ENCODE measurements at regions not wholly inside any gene's neighbourhood (a gene's known extent, or its start where the extent isn't known, plus 50 kb on each side); places are given as distances from the start of the nearest gene placed in this dataset.

- Histone ChIP-seq H3K27ac (ENCODE audit: low read length) (no peak overlapping the region), H3K9me3 (ENCODE audit: control insufficient read depth, insufficient read depth, low read depth, low read length) (no peaks in the 10 kb centered on the region), H3K36me3 (ENCODE audit: control insufficient read depth, insufficient read depth, low read length) (no peaks in the 10 kb centered on the region), H3K4me3 (ENCODE audit: low read depth in 2 of 2, low read length in 2 of 2) (no peak overlapping the region), H3K27me3 (ENCODE audit: control insufficient read depth, insufficient read depth, low read length) (peaks cover 2% of the 10 kb centered on the region; the same call in 1 of the 2 replicates), H3K4me1 (ENCODE audit: control insufficient read depth, insufficient read depth, low read length) (no peaks in the 10 kb centered on the region)
- CTCF ChIA-PET = no interaction called here
- ATAC-seq (no peak), DNase-seq (ENCODE audit: low read depth, low spot score) (no peak)
- POLR2A ChIA-PET = no interaction called here
- no peak for TF ChIP-seq REST (IDR thresholded peaks at IDR 0.05; ENCODE audit: insufficient read depth in 1 of 2, low read depth in 2 of 2, low read length in 1 of 2)
- TF ChIP-seq POLR2AphosphoS5 (IDR thresholded peaks at IDR 0.05; ENCODE audit: low read depth, low read length) = no peak
- TF ChIP-seq TCF7L2 (IDR thresholded peaks at IDR 0.05; ENCODE audit: low read depth, low read length) = no peak
- TF ChIP-seq CTCF (IDR thresholded peaks at IDR 0.05) = no peak
- TF ChIP-seq SIN3A (IDR thresholded peaks at IDR 0.05; ENCODE audit: borderline replicate concordance, insufficient read depth, low read depth, low read length) = no peak
- BruUV-seq (replicated peaks) = no TSS peak
- in situ Hi-C loops (cut with HindIII; ENCODE audit: low pct_unique_long_range_greater_than_20kb, low sequenced_read_pairs) = no loop called here
- intact Hi-C loops (cut with micrococcal nuclease; ENCODE audit: unreplicated experiment) = no loop called here
Observed at GRCh38 chr3:38980938-38981337, 70.8 kb downstream of the SCN11A start.

- DNase-seq (ENCODE audit: low read depth, low spot score) = no peak
- no peak for ATAC-seq
- H3K4me1 ChIP-seq (ENCODE audit: control insufficient read depth, insufficient read depth, low read length) = no peaks in the 10 kb centered on the region
- ChIA-PET POLR2A (no interaction called here), CTCF (no interaction called here)
- no peak for TF ChIP-seq POLR2AphosphoS5 (IDR thresholded peaks at IDR 0.05; ENCODE audit: low read depth, low read length)
- TF ChIP-seq REST (IDR thresholded peaks at IDR 0.05; ENCODE audit: insufficient read depth in 1 of 2, low read depth in 2 of 2, low read length in 1 of 2) = no peak
- TF ChIP-seq CTCF (IDR thresholded peaks at IDR 0.05) = no peak
- TF ChIP-seq TCF7L2 (IDR thresholded peaks at IDR 0.05; ENCODE audit: low read depth, low read length) = no peak
- no peak for TF ChIP-seq SIN3A (IDR thresholded peaks at IDR 0.05; ENCODE audit: borderline replicate concordance, insufficient read depth, low read depth, low read length)
- H3K9me3 ChIP-seq (ENCODE audit: control insufficient read depth, insufficient read depth, low read depth, low read length) = no peaks in the 10 kb centered on the region
- H3K27ac ChIP-seq (ENCODE audit: low read length) = no peak overlapping the region
- no peaks in the 10 kb centered on the region for H3K36me3 ChIP-seq (ENCODE audit: control insufficient read depth, insufficient read depth, low read length)
- no peak overlapping the region for H3K4me3 ChIP-seq (ENCODE audit: low read depth in 2 of 2, low read length in 2 of 2)
- BruUV-seq (replicated peaks) = no TSS peak
- intact Hi-C loops (cut with micrococcal nuclease; ENCODE audit: unreplicated experiment) = no loop called here
- H3K27me3 ChIP-seq (ENCODE audit: control insufficient read depth, insufficient read depth, low read length) = peaks cover 2% of the 10 kb centered on the region; the same call in 1 of the 2 replicates
- in situ Hi-C loops (cut with HindIII; ENCODE audit: low pct_unique_long_range_greater_than_20kb, low sequenced_read_pairs) = no loop called here
Observed at GRCh38 chr3:38978729-38979128, 73.0 kb downstream of the SCN11A start.
